A673 (cell line): ENCODE measurements at regions not wholly inside any gene's neighbourhood (a gene's known extent, or its start where the extent isn't known, plus 50 kb on each side); places are given as distances from the start of the nearest gene placed in this dataset.

Experiments used
- CTCF ChIP-seq: fragments of 300-800, 200-600 bp; sonication (generic); conservative IDR thresholded peaks from 2 replicates; pipeline ENCODE4 v1.5.1; 2017; ENCODE audit warnings: low read depth, mild to moderate bottlenecking, antibody characterized with exemption, low read length, moderate library complexity, mixed read lengths
- EZH2 ChIP-seq: fragments of 200-600 bp; sonication (generic); IDR thresholded peaks from 2 replicates; pipeline ENCODE4 v1.6.1; 2017; ENCODE audit warnings: borderline replicate concordance, low read depth, mild to moderate bottlenecking, mixed read lengths, antibody characterized with exemption, low read length; ENCODE audit not compliant: poor library complexity, severe bottlenecking

GRCh38 chr6:150752409-150752808 is 113.1 kb upstream of the MTHFD1L start:
- TF ChIP-seq CTCF (no peak), EZH2 (no peak)
